Right kidney (tissue), 1 donor: ENCODE measurements at regions not wholly inside any gene's neighbourhood (a gene's known extent, or its start where the extent isn't known, plus 50 kb on each side); places are given as distances from the start of the nearest gene placed in this dataset.

Experiments
- DNase-seq: peaks from one replicate; pipeline ENCODE4 v3.0.0-alpha.2; 2016

DNA sequence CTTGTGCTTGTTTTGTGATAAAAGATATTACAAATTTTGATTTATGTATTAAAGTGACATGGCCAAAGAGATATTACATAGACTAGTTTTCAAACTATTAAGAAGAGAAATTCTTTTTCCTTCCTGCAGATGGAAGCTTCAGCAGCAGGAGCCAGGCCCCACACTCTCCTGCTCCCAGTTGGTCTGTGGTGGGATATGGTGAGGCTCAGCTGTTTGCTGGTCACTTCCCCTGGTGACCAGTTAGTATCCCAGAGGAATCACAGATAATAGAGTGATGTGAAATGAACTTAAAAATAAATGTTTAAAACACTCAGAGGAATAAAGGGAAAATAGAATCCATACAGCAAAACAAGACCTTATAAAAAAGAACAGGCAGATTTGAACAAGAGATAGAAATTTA, 154.7 kb downstream of the KTN1 start:
- DNase-seq: no peak

DNA sequence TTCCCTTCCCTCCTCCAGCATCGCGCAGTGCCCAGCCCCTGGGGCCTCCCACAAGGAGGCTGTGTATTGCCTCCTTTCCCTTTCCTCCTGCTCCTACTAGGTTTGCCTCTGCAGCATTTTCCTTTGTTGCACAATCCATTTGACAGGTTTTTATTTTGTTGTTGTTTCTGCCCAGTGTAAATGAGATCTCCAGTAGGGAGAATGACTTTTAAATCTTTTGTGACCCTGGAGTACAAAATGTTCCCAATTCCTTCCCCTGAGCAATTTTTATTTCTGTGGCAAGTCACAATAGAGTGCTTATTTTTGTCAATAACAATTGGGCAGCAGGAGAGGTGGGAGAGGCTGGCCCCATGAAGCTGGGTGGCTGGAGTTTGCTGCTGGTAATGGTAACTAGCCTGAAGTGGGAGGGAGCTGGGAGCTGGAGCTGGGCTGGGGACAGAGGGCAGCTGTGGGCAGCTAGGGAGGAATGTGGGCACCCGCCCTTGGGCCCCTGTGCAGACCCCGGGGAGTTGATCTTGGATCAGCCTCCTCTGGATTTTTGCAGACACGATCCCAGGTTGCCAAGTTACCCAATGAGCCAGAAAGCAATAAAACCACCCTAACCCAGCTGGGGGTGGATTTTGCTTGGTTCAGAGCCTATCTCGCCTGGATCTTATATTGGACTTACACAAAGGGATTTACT, 160.1 kb downstream of the KTN1 start:
- peak; percentile 37 for DNase-seq

DNA sequence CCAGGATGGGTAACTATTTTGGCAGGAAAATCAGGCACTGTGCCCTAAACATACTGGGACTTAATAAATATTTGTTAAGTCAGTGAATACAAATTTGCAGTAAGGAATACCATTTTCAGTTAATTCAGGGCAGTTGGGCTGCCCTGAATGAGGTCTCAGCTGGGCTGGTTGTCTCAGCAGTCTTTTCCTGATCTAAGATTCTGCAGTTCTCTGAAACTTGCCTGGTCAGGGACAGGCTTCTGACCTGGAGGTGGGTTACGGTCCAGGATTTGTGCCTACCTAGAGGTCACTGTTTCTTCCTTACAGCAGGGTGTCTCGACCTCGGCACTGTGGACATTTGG, 160.6 kb downstream of the KTN1 start:
- no peak for DNase-seq

GRCh38 chr14:55741240-55741639, 161.2 kb downstream of the KTN1 start:
- no peak for DNase-seq

DNA sequence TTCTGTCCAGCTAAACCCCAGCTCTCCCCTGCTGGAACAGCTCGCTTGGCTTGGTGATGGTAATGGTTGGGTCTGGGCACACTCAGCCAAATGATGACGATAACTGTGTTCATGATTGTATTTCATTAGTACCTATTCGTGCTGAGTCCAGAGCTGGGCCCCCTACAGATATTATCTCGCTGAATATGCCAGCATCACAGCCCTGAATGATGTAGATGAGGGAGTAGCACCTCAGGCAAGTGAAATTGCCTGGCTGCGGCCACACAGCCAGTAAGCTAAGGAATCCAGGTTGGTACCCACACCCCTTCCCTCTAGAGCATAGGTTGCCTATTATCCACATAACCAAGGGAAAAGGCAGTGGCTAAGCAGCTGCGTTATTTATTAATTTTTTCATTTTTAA, 163.5 kb downstream of the KTN1 start:
- no peak for DNase-seq

- DNase-seq: no peak
These were observed 164.3 kb downstream of the KTN1 start for GRCh38 chr14:55744321-55744720.

GRCh38 chr14:55745906-55746305, 165.9 kb downstream of the KTN1 start:
- DNase-seq: no peak

- no peak for DNase-seq
These were observed 166.6 kb downstream of the KTN1 start for GRCh38 chr14:55746558-55746957.

DNA sequence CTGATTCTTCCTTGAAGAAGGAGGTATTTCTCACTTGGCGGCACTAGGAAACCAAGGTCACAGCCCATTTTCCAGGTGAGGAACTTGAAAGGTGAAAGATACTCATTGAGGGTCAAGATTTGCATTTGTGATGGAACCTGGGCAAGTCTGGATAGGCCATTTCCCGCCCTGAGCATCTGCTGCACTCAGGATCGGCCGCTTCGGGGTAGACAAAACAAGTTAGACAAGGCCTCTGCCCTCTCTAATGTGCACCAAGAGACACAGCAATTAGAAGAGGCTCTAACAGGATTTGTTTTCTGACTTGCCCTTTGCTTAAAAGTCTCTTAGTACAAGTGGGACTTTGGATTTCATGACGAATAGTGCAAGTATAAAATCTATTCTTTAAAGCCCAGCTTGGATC, 167.2 kb downstream of the KTN1 start:
- DNase-seq: no peak

GRCh38 chr14:55749201-55749812, 169.3 kb downstream of the KTN1 start:
- no peak for DNase-seq

DNA sequence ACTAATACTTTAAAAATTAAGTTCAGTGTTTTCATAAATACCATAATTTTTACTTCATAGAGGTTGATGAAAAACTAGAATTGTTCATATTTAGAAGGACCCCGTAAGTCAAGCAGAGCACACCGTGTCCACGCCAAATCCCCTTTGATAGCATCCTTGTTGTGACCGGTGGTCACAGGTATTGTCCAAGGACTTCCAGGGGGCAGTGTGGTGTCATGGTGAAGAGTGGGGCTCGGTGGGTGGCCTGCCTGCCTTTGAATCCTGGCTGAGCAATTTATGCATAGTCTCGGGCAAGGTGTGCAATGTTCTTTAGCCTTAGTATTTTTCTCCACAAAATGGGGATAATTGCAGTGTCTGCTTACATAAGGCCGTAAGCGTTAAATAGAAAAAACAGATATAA, 169.9 kb downstream of the KTN1 start:
- DNase-seq: no peak

- DNase-seq: no peak
These were observed 172.8 kb downstream of the KTN1 start for GRCh38 chr14:55752580-55753390.

- DNase-seq: no peak
These were observed 174.5 kb downstream of the KTN1 start for GRCh38 chr14:55754471-55754870.

- no peak for DNase-seq
These were observed 174.9 kb downstream of the KTN1 start for GRCh38 chr14:55754871-55755270.

GRCh38 chr14:55756078-55756477, 176.1 kb downstream of the KTN1 start:
- no peak for DNase-seq

GRCh38 chr14:55756557-55756956, 176.6 kb downstream of the KTN1 start:
- no peak for DNase-seq

- DNase-seq: no peak
These were observed 178.8 kb downstream of the KTN1 start for GRCh38 chr14:55758796-55759195.

DNA sequence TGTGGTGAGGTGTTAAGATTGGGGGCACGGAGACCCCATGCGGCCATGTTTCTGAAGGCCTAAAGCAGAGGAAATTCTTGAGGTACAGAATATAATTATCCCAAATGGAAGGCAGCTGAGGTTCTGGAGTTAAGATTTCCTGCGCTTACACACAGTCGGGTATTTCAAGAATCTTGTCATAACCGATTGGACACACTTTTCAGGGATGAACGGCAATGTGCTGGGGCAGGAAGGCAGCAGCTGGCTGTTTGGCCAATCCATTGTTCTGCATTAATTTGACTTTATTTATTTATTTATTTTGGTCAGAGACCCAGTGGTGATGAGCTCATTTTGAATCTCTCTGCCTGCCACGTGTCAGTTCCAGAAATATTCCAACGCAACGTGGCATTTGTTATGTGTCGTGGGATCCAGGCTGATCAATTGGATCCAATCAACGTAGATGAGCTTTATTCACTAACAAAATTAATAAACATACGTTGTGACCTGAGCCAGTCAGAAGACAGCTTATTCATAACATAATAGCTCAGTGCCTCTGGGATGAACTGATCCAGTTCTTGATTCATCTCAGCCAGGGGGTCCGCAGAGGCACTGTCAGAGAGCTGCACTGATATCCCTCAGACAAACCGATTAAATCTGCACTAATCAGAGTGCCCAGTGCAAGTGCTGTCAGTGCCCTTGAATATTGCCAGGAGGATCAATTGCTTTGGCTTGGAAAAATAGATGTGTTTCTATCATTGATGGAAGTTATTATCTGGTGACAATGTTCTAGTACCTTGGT, 181.0 kb downstream of the KTN1 start:
- DNase-seq: no peak

GRCh38 chr14:55761651-55762050, 181.6 kb downstream of the KTN1 start:
- no peak for DNase-seq

GRCh38 chr14:55762595-55763232, 182.7 kb downstream of the KTN1 start:
- no peak for DNase-seq

- no peak for DNase-seq
These were observed 184.8 kb downstream of the KTN1 start for GRCh38 chr14:55764784-55765183.

DNA sequence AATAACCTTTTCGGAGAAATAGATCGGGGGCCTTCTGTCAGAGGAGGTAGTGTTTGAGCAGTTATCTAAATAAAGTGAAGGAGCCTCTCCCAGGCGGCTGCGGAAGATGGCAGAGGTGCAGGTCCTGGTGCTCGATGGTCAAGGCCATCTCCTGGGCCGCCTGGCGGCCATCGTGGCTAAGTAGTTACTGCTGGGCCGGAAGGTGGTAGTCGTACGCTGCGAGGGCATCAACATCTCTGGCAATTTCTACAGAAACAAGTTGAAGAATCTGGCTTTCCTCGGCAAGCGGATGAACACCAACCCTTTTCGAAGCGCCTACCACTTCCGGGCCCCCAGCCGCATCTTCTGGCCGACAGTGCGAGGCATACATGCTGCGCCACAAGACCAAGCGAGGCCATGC, 186.1 kb downstream of the KTN1 start:
- no peak for DNase-seq
